Left ventricle myocardium inferior (tissue), 1 donor: ENCODE measurements at regions not wholly inside any gene's neighbourhood (a gene's known extent, or its start where the extent isn't known, plus 50 kb on each side); places are given as distances from the start of the nearest gene placed in this dataset.

ENCODE experiments used
- DNase-seq: peaks from one replicate; pipeline ENCODE4 v3.0.0-alpha.2; 2020
- H3K27ac ChIP-seq: fragments of 200-600 bp; replicated peaks from 2 replicates; pipeline ENCODE4 v1.8.0; 2021
- H3K27me3 ChIP-seq: fragments of 200-600 bp; 2 replicates; pipeline ENCODE4 v1.8.0; 2021; ENCODE audit warnings: low read depth
- H3K36me3 ChIP-seq: fragments of 200-600 bp; 2 replicates; pipeline ENCODE4 v1.8.0; 2021
- H3K4me1 ChIP-seq: fragments of 200-600 bp; 2 replicates; pipeline ENCODE4 v1.8.0; 2021
- H3K4me3 ChIP-seq: fragments of 200-600 bp; 2 replicates; pipeline ENCODE4 v1.8.0; 2021; ENCODE audit warnings: mild to moderate bottlenecking, moderate library complexity
- H3K9me3 ChIP-seq: fragments of 200-600 bp; replicated peaks from 2 replicates; pipeline ENCODE4 v1.8.0; 2021
- CTCF ChIP-seq: fragments of 200-600 bp; IDR thresholded peaks from 2 replicates; pipeline ENCODE4 v1.8.0; 2021; ENCODE audit warnings: antibody characterized with exemption, mild to moderate bottlenecking, borderline replicate concordance
- intact Hi-C: fragments of 100-400 bp; cut with micrococcal nuclease; formaldehyde crosslinking; loops from one replicate; pipeline ENCODE4 v1.11.0; 2022
- donor health status: DM: no; HTN: yes; CAD: no; lungs with severe emphysema.

GRCh38 chr4:37540486-37540885 is 145.7 kb downstream of the RELL1 start:
- no peaks in the 10 kb centered on the region for H3K4me1 ChIP-seq
- no peak overlapping the region for H3K27ac ChIP-seq
- no peaks in the 10 kb centered on the region for H3K9me3 ChIP-seq
- no peak overlapping the region for H3K4me3 ChIP-seq
- H3K36me3 ChIP-seq = no peaks in the 10 kb centered on the region
- no peaks in the 10 kb centered on the region for H3K27me3 ChIP-seq
- no peak for TF ChIP-seq CTCF
- no peak for DNase-seq
- intact Hi-C loops = no loop called here

- no peak for DNase-seq
- H3K9me3 ChIP-seq = no peaks in the 10 kb centered on the region
- no peaks in the 10 kb centered on the region for H3K36me3 ChIP-seq
- intact Hi-C loops = no loop called here
- H3K4me1 ChIP-seq = no peaks in the 10 kb centered on the region
- H3K27me3 ChIP-seq = no peaks in the 10 kb centered on the region
- no peak for TF ChIP-seq CTCF
- H3K4me3 ChIP-seq = no peak overlapping the region
- H3K27ac ChIP-seq = no peak overlapping the region
These were observed 147.2 kb downstream of the RELL1 start for GRCh38 chr4:37538931-37539330.

GRCh38 chr4:37537484-37537883 is 148.7 kb downstream of the RELL1 start:
- Histone ChIP-seq H3K4me3 (no peak overlapping the region), H3K9me3 (no peaks in the 10 kb centered on the region), H3K27ac (no peak overlapping the region), H3K27me3 (no peaks in the 10 kb centered on the region), H3K4me1 (no peaks in the 10 kb centered on the region), H3K36me3 (no peaks in the 10 kb centered on the region)
- DNase-seq = no peak
- TF ChIP-seq CTCF = no peak
- intact Hi-C loops = no loop called here

GRCh38 chr4:37535872-37536271 is 150.3 kb downstream of the RELL1 start:
- no peak for TF ChIP-seq CTCF
- no peaks in the 10 kb centered on the region for H3K9me3 ChIP-seq
- no peaks in the 10 kb centered on the region for H3K4me1 ChIP-seq
- no peaks in the 10 kb centered on the region for H3K27me3 ChIP-seq
- no peaks in the 10 kb centered on the region for H3K36me3 ChIP-seq
- intact Hi-C loops = no loop called here
- DNase-seq = no peak
- no peak overlapping the region for H3K27ac ChIP-seq
- no peak overlapping the region for H3K4me3 ChIP-seq

- Histone ChIP-seq H3K27me3 (no peaks in the 10 kb centered on the region), H3K4me1 (no peaks in the 10 kb centered on the region), H3K4me3 (no peak overlapping the region), H3K9me3 (no peaks in the 10 kb centered on the region), H3K27ac (no peak overlapping the region), H3K36me3 (no peaks in the 10 kb centered on the region)
- DNase-seq = no peak
- intact Hi-C loops = no loop called here
- TF ChIP-seq CTCF = no peak
These were observed 152.7 kb downstream of the RELL1 start for GRCh38 chr4:37533286-37534033.
